A549 (cell line): ENCODE measurements at regions not wholly inside any gene's neighbourhood (a gene's known extent, or its start where the extent isn't known, plus 50 kb on each side); places are given as distances from the start of the nearest gene placed in this dataset.

ENCODE experiments used
- ATAC-seq, 2 experiments: fragments of 200-7000 bp in 1 of 2; fragments of >200 bp in 1 of 2; cut with Nextera tagmentation in 1 of 2; cut with Tn5 transposase in 1 of 2; 3 replicates each; pipeline versions ENCODE4 v1.8.0 to v1.9.1; 2018 to 2020; ENCODE audit warnings: mild to moderate bottlenecking in 1 of 2, moderate library complexity in 1 of 2
- CTCF ChIA-PET: fragments of 300-600 bp; sonication (Branson Sonifier 250); formaldehyde crosslinking; extraction: SDS; loops from one replicate; lab custom pipeline; 2021; ENCODE audit warnings: antibody characterized with exemption, inconsistent platforms; lab: Yijun Ruan, JAX
- POLR2A ChIA-PET: fragments of 350-600 bp; formaldehyde crosslinking; extraction: SDS; loops from one replicate; lab custom pipeline; 2021; ENCODE audit warnings: antibody characterized with exemption, inconsistent platforms; lab: Yijun Ruan, JAX
- DNase-seq, 2 experiments: peaks; one replicate each; pipeline versions ENCODE4 v3.0.0 to v3.0.0-alpha.2; 2011 to 2016; ENCODE audit warnings: low read depth in 1 of 2, low spot score in 1 of 2
- FAIRE-seq: peaks from 2 replicates; lab custom pipeline; 2011; peaks lifted over from hg19 to GRCh38; lab: Jason Lieb, UNC
- H3K27ac ChIP-seq, 2 experiments: fragments of >200 bp; sonication (Bioruptor Twin); formaldehyde crosslinking; 3 replicates each; pipeline ENCODE4 v1.5.1; 2016 to 2017
- H3K4me1 ChIP-seq: fragments of >200 bp; sonication (Bioruptor Twin); formaldehyde crosslinking; 3 replicates; pipeline ENCODE4 v1.6.1; 2016
- H3K4me2 ChIP-seq: fragments of >200 bp; sonication (Bioruptor Twin); formaldehyde crosslinking; 3 replicates; pipeline ENCODE4 v1.6.1; 2016
- H3K4me3 ChIP-seq: fragments of >200 bp; sonication (Bioruptor Twin); formaldehyde crosslinking; 3 replicates; pipeline ENCODE4 v1.5.1; 2016
- H3K9me3 ChIP-seq: fragments of >200 bp; sonication (Bioruptor Twin); formaldehyde crosslinking; 3 replicates; pipeline ENCODE4 v1.6.1; 2016
- ATOH8 ChIP-seq: fragments of 250-450 bp; sonication (Bioruptor Pico); IDR thresholded peaks from 2 replicates; pipeline ENCODE4 v1.5.0; 2020; ENCODE audit warnings: low read depth, mild to moderate bottlenecking, moderate library complexity
- CBX2 ChIP-seq: fragments of 200-600 bp; sonication (generic); IDR thresholded peaks from 2 replicates; pipeline ENCODE4 v1.6.1; 2016; ENCODE audit warnings: low read depth, mild to moderate bottlenecking, borderline replicate concordance
- CBX8 ChIP-seq: fragments of 200-600 bp; sonication (generic); IDR thresholded peaks from 2 replicates; pipeline ENCODE4 v1.6.1; 2016
- EHF ChIP-seq: fragments of 250-450 bp; sonication (Bioruptor Pico); IDR thresholded peaks from 2 replicates; pipeline ENCODE4 v1.5.0; 2020; ENCODE audit warnings: mild to moderate bottlenecking
- EHMT2 ChIP-seq: fragments of 200-600 bp; sonication (generic); IDR thresholded peaks from 2 replicates; pipeline ENCODE4 v1.6.1; 2016; ENCODE audit warnings: antibody characterized with exemption, low read depth, mild to moderate bottlenecking, moderate library complexity
- ELK1 ChIP-seq: fragments of 150-350 bp; IDR thresholded peaks from 2 replicates; pipeline ENCODE4 v1.6.1; 2014; ENCODE audit warnings: low read depth, mild to moderate bottlenecking, low read length
- HOXB13 ChIP-seq: fragments of 250-450 bp; sonication (Bioruptor Pico); IDR thresholded peaks from 2 replicates; pipeline ENCODE4 v1.5.0; 2020; ENCODE audit warnings: low read depth, mild to moderate bottlenecking, moderate library complexity
- JUN ChIP-seq, 2 experiments: fragments of >200 bp; sonication (Bioruptor Twin); formaldehyde crosslinking; IDR thresholded peaks; 2 replicates in 1 of 2; 3 replicates in 1 of 2; pipeline ENCODE4 v1.6.1; 2016 to 2017
- JUNB ChIP-seq: fragments of >200 bp; sonication (Bioruptor Twin); formaldehyde crosslinking; IDR thresholded peaks from 2 replicates; pipeline ENCODE4 v1.6.1; 2016
- KDM1A ChIP-seq: fragments of 200-600 bp; sonication (generic); IDR thresholded peaks from 2 replicates; pipeline ENCODE4 v1.6.1; 2016; ENCODE audit warnings: low read depth, mild to moderate bottlenecking
- KDM5A ChIP-seq: fragments of 200-600 bp; sonication (generic); IDR thresholded peaks from 2 replicates; pipeline ENCODE4 v1.6.1; 2016; ENCODE audit warnings: antibody characterized with exemption, mild to moderate bottlenecking
- MAFK ChIP-seq: fragments of 450-650 bp; IDR thresholded peaks from 2 replicates; pipeline ENCODE4 v1.6.1; 2014; ENCODE audit not compliant: partially characterized antibody
- MAX ChIP-seq: IDR thresholded peaks from 2 replicates; pipeline ENCODE4 v1.6.1; 2012
- NFE2L2 ChIP-seq: fragments of 150-350 bp; conservative IDR thresholded peaks from 2 replicates; pipeline ENCODE4 v1.6.1; 2014; ENCODE audit warnings: low read length
- NPAS2 ChIP-seq: fragments of 250-450 bp; sonication (Bioruptor Pico); IDR thresholded peaks from 2 replicates; pipeline ENCODE4 v1.8.0; 2022; ENCODE audit warnings: mild to moderate bottlenecking, moderate library complexity, borderline replicate concordance
- NR3C1 ChIP-seq: fragments of >200 bp; sonication (Bioruptor Twin); formaldehyde crosslinking; IDR thresholded peaks from 3 replicates; pipeline ENCODE4 v1.6.1; 2017
- PBX3 ChIP-seq: IDR thresholded peaks from 2 replicates; pipeline ENCODE4 v1.6.1; 2012
- RAD21 ChIP-seq, 2 experiments: fragments of >200 bp in 1 of 2; sonication (Bioruptor Twin) in 1 of 2; formaldehyde crosslinking in 1 of 2; IDR thresholded peaks in 1 of 2; conservative IDR thresholded peaks in 1 of 2; 2 replicates in 1 of 2; 3 replicates in 1 of 2; pipeline ENCODE4 v1.6.1; 2012 to 2018; ENCODE audit warnings: inconsistent platforms in 1 of 2
- REST ChIP-seq: fragments of 200-600 bp; sonication (generic); IDR thresholded peaks from 2 replicates; pipeline ENCODE4 v1.6.1; 2016; ENCODE audit warnings: antibody characterized with exemption, mild to moderate bottlenecking, moderate library complexity
- RFX5 ChIP-seq: fragments of 450-650 bp; IDR thresholded peaks from 2 replicates; pipeline ENCODE4 v1.7.1; 2014; ENCODE audit warnings: antibody characterized with exemption, mild to moderate bottlenecking, moderate library complexity
- TFCP2L1 ChIP-seq: fragments of 250-450 bp; sonication (Bioruptor Pico); IDR thresholded peaks from 2 replicates; pipeline ENCODE4 v1.5.0; 2021; ENCODE audit warnings: mild to moderate bottlenecking
- ZSCAN20 ChIP-seq: fragments of 250-450 bp; sonication (Bioruptor Pico); IDR thresholded peaks from 2 replicates; pipeline ENCODE4 v1.8.0; 2022; ENCODE audit warnings: mild to moderate bottlenecking, moderate library complexity
- WGBS: methylation state at CpG from one replicate; pipeline ENCODE4 v1.1.6; 2017; ENCODE audit errors: missing lambda C conversion rate; 5-methylcytosine and 5-hydroxymethylcytosine counted together

- CTCF ChIA-PET: no interaction called here
- DNase-seq: no peak
- Histone ChIP-seq H3K9me3 (no peaks in the 10 kb centered on the region), H3K27ac (no peak overlapping the region), H3K4me2 (no peak overlapping the region), H3K4me1 (no peaks in the 10 kb centered on the region), H3K4me3 (no peak overlapping the region)
- 34% methylated on average over 4 of the region's 4 CpGs for WGBS
- no peak for ATAC-seq
- FAIRE-seq: no peak
- TF ChIP-seq JUNB (no peak), MAX (no peak), PBX3 (no peak), KDM1A (no peak), CBX8 (no peak), RFX5 (no peak), REST (no peak), ZSCAN20 (CRISPR knock-in tag) (no peak), NR3C1 (no peak), RAD21 (conservative IDR thresholded peaks at IDR 0.05 in 1 of 2, IDR thresholded peaks at IDR 0.05 in 1 of 2) (no peak)
- POLR2A ChIA-PET: no interaction called here
These were observed 431.6 kb upstream of the CXADR start for GRCh38 chr21:17081193-17081592.

GRCh38 chr21:17082843-17083483 lies 429.9 kb upstream of the CXADR start:
- Histone ChIP-seq H3K9me3 (no peaks in the 10 kb centered on the region), H3K4me3 (no peak overlapping the region), H3K4me2 (no peak overlapping the region), H3K4me1 (no peaks in the 10 kb centered on the region), H3K27ac (no peak overlapping the region)
- ChIA-PET CTCF (interaction anchor here (0.6 kb wide), 1 partner anchor 1404 kb away, joined by 3 read pairs; no protein-coding TSS in a partner anchor), POLR2A (no interaction called here)
- ATAC-seq: no peak
- WGBS: 79% methylated on average over 4 of the region's 4 CpGs
- no peak for TF ChIP-seq JUN (IDR thresholded peaks at IDR 0.05)
- no peak for TF ChIP-seq ELK1
- TF ChIP-seq EHF (CRISPR knock-in tag): no peak
- TF ChIP-seq ATOH8 (CRISPR knock-in tag): no peak
- no peak for TF ChIP-seq EHMT2
- no peak for TF ChIP-seq KDM5A
- TF ChIP-seq MAFK: no peak
- no peak for TF ChIP-seq NFE2L2
- TF ChIP-seq NPAS2 (CRISPR knock-in tag): no peak
- no peak for TF ChIP-seq REST
- TF ChIP-seq MAX: no peak
- no peak for TF ChIP-seq CBX2
- no peak for TF ChIP-seq TFCP2L1 (CRISPR knock-in tag)
- no peak for TF ChIP-seq HOXB13 (CRISPR knock-in tag)
- no peak for TF ChIP-seq CBX8
- TF ChIP-seq NR3C1: no peak
- DNase-seq: no peak
- no peak for FAIRE-seq
